Ecto neural progenitor cell (in vitro differentiated cells): ENCODE measurements at regions not wholly inside any gene's neighbourhood (a gene's known extent, or its start where the extent isn't known, plus 50 kb on each side); places are given as distances from the start of the nearest gene placed in this dataset.

ENCODE experiments used
- DNase-seq: peaks from one replicate; pipeline ENCODE4 v3.0.0-alpha.2; 2018; ENCODE audit warnings: low spot score

DNA sequence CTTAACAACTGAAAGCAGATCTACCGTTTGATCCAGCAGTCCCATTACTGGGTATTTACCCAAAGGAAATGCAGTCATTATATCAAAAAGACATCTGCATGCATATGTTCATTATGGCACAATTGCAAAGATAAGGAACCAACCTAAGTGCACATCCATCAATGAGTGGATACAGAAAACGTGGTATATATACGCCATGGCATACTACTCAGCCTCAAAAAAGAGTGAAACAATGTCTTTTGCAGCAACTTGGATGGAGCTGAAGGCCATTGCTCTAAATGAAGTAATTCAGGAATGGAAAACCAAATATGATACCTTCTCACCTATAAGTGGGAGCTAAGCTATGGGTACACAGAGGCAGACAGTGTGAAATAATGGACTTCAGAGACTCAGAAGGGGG is 169.3 kb downstream of the ZBTB18 start:
- DNase-seq = no peak

DNA sequence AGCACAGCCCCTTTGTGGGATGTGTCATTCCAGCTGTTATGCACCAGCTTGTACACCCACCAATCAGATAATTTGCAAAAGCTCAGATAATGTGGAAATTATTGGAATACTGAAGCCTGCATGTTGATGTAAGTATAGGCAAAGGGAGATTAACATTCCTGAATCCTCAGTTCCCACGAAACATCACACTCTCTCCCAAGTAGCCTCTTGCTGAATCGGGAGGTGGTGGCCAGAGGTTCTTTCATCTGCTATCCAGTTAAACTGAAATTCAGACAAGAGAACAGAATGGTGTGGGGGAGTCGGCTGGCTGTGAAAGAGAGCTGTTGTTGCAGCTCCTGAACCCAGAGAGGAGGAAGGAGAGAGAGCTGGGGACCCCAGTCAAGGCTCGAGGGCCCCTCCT is 170.9 kb downstream of the ZBTB18 start:
- no peak for DNase-seq

DNA sequence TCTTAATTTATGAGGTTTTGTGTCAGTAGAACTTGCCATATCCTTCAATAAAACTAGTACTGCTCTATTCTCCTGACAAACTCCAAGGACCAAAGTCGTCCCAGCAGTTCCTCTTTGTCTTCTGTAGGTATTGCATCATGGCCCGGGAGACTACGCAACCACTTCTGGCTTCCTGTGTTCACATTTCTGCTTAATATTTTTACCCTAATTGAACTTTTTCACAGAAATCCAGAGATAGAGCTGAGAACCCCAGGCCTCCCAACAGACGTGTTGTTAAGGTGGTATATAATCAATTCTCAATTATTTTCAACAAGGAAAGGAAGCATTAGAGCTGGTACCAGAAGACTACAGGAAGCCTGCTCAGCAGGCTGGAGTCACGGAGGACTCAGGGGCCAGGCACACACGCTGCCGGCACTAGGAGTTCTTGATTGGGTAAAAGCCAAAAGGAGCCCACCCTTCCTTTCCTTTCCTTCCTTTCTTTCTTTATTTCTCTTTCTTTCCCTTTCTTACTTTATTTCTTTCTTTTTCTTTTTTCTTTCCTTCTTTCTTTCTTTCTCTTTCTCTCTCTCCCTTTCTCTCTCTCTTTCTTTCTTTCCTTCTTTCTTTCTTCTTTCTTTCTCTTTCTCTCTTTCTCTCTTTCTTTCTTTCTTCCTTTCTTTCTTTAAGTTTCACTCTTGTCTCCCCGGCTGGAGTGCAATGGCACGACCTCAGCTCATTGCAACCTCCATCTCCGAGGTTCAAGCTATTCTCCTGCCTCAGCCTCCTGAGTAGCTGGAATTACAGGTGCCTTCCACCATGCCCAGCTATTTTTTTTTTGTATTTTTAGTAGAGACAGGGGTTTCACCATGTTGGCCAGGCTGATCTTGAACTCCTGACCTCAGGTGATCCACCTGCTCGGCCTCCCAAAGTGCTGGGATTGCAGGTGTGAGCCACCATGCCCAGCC is 173.7 kb downstream of the ZBTB18 start:
- no peak for DNase-seq

DNA sequence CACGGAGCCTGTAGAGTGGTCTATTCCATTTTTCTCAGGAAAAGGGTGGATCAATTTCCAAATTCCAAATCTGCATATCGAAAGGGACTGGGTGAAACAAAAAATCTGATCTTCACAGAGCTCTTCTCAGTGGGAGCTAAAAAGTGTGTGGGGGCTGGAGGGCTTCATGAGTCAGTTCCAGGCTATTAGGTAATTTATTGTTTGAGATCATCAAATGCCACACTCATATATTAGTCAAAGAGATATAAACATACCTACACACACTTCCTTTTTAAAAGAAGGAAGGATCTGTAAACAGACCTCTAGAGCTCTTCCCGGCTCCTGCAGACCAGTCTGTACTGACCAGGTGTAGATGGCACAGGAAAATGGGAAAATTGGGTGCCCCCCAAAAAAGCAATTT is 175.4 kb downstream of the ZBTB18 start:
- no peak for DNase-seq

DNA sequence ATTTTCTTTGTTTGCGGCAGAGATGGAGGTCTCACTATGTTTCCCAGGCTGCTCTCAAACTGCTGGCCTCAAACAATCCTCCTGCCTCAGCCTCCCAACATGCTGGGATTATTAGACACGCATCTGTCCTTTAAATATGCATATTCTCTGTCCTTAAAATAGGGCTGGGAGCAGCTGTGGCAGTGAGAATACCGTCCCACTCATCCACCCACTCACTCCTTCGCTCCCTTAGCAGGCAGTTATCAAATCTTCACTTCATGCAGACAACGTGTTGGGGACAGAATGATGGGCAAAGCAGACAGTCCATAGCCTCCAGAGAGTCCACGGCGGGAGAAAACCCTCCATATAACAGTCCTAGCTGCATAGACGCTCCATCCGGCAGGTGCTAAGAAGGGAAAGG is 179.4 kb downstream of the ZBTB18 start:
- DNase-seq = no peak

DNA sequence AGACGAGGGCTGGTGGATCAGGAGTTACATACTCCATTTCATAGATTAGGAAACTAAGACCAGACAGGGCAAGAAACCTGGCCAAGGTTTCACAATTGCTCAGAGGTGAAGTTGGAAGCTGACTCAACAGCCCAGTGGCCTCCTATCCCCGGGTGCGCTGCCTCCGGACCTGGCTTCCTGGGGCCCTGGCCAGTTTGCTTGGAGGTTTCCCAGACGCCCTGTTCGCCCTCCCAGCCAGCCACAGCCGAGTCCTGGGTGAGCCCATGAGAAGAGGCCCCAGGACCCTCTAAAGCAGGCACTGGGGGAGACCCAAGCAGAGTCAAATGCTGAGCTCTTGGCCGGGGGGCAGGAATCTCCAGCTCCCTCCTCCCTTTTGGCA is 180.1 kb downstream of the ZBTB18 start:
- DNase-seq = no peak

DNA sequence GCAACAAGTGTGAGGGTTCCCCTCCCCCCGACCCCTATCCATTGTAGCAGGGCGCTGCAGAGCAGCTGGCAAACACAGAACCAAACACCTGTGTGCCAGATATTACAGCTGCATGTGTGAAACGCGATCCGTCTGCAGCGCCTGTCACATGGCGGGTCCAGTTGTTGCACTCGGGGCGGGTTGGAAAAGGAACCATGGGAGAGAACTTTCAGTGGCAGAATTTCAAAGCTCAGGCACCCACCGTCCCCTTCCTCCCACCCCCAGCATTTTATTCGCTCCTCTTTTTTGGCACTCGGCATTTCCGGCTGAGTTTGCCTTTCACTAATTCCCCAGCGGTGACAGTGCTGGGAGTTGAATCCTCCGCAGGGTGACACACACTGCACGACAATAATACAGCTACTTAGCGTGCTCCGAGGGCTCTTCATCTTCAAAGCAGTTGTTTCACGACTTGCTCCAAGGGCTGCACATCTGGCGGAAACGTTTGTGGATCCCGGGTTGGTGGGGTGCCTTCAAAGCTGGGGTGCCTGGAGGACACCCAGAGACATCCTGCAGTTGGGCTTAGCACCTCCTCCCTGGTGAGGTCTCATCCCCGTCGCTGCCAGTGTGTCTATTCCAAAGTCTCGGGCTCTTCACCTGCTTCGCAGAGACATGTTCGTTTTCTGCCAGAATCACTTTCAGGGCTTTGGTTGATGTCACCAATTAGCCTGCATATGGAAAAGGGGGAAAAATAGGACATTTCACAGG is 180.7 kb downstream of the ZBTB18 start:
- DNase-seq = no peak

DNA sequence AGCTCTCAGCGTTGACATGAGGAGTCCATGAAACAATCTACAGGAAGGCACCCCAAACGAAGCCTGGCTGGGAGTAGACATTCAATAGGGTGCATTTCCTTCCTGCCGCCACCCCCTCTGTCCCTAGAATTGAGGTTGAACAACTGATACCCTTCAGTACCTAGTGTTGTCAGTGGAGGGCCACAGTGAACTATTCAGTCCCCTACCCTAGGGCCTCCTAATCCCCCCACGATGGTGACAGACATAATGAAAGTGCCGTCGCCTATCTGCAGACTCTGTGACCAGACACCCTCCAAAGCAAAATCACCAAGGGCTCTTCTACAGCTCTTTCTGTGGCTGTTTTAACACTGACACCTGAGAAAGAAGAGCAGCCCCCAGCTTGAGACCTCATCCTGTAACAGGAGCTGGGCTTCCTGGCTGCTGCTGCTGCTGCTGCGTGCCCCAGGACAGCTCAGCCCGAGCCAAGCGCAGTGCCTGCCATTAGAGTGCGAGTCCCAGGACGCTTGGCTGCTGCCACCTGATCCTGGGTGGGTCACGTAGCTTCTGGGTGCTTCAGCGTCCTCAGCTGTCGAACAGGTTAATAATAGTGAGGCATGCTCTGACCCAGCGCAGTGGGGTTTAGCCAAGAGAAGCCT is 183.0 kb downstream of the ZBTB18 start:
- DNase-seq = no peak

DNA sequence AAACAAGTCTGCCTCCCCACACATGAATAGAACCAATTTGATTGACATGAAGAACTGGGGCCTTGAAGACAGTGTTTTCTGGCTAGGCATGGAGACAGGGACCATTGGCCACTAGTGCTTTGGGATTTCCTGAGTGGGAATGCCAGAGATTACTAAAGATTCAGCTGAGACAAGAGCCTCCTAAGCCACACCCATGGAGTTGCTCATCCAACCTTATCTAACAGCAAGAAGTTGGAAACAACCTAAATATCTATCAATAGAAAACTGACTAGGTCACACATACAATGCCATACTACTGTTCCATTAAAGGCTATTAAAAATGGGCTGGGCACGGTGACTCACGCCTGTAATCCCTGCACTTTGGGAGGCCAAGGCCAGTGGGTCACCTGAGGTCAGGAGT is 184.1 kb downstream of the ZBTB18 start:
- no peak for DNase-seq

DNA sequence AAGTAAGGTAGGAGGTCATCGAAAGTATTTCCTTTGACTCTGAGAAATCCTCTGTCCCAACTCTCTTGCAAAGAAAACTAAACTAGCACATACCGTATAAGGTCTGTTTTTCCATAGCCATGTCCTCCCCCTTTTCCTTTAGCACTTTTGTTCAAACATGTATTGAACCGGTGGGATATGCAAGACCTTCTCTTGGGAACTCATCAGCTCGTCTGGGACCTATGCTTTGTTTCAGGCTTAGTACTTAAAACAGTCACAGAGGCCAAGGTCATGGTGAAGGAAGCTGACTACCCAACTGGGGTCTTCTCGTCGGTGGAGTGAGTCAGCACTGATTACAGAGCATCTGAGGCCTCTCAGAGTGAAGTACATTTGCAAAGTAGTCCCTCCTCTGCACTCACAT is 185.0 kb downstream of the ZBTB18 start:
- no peak for DNase-seq

DNA sequence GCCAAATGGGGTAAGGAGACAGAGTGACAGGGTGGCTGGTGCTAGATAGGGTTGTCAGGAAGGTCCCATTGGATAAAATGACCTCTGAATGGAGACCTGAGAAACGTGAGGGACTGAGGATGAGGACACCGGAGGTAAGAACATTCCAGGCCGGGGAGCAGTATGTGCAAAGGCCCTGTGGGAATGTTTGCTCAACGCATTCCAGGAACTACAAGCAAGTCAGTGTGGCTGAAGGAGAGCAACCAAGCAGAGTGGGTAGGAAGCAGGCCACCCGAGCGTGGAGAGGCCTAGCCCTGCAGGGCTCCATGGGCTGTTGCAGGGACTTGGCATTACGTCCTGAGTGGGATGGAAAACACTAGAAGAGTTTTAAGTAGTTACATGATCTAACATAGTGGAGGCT is 185.6 kb downstream of the ZBTB18 start:
- no peak for DNase-seq

DNA sequence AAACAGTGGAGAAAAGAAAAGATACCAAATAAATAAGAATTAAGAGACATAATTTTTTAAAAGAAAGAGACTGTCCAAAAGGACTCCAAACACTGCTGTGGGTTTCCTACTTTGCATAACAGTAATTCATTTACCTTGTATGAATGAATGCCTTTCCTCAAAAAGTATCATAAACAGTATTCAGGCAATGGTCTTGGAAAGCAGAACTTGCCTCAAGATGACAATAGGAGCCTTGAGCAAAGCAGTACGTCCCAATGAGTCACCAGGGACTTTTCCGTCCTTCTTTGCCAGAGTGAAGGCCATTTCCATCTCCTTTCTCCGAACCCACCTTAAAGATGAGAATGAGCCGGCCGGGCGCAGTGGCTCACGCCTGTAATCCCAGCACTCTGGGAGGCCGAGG is 186.4 kb downstream of the ZBTB18 start:
- no peak for DNase-seq

DNA sequence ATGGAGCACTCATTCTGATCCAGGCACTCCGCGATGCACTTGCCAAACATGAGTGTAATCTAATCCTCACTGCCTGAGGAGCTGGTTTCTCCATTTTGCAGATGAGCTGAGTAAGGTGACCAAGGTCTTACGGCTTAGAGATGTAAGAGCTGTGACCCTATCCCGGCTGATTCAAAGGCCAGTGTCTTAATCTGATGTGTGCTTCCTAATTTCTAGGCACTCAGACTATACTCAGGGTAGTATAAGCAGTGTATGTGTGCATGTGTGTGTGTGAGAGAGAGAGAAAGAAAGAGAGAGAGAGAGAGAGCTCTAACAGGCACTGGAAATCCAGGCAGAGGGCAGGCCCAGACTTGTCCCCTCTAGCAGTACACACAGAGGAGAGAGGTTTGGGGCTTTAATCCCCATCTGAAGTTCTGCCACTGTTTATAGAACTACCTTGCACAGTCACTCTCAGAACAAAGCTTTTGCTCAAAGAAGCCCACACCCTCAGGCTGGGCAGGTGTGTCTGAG is 188.2 kb downstream of the ZBTB18 start:
- no peak for DNase-seq

DNA sequence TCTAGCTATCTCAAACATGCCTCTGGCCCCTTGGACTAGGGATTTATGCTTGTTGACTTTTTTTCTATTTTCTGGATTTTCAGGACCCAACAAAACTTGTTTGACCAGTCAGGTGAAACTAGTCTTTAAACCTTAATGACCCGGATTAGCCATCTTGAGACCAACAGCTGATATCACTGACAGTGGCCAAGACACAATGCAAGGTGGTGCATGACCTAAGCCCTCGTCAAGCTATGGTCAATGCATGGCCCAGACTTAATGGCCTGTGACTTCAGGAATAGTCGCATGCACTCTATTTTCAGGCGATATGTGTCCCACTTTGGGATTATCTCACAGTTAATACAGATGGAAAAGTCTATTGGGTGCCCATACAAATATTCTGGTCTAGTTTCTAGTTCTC is 190.4 kb downstream of the ZBTB18 start:
- DNase-seq = no peak

DNA sequence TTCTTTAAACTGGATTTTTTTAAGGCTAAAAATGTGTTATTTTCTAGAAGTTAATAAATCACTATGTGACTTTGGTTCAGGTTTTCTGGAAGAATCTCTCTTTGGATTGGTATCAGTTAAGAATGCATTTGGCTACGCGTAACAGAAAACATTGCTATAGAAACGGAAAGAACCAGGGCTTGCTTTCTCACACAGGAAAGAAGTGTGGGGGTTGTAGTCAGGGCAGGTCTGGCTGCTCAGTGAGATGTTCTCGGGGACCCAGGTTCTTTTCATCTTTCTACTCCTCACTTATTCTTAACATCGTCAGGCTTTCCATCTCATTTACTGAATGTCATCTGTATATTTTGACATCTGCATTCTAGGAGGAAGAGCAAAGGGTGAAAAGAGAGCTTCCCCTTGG is 191.4 kb downstream of the ZBTB18 start:
- DNase-seq = no peak

DNA sequence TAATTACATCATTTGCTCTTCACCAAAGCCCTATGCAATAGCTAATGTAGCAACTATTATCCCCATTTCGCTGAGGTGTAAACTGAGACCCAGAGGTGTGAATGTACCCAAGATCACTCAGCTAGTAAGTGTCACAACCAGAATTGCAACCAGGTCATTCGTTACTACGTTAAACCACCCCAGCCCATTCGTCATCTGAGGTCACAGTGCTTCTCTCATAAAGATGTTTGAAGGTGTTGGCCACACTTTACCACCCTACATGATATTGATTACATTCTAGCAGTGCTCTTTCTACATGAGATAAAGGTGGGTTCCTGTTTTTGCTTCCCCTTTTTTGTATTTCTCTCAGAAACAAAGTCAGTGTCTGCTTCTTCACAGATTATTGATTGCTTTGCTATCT is 195.3 kb downstream of the ZBTB18 start:
- DNase-seq = no peak

DNA sequence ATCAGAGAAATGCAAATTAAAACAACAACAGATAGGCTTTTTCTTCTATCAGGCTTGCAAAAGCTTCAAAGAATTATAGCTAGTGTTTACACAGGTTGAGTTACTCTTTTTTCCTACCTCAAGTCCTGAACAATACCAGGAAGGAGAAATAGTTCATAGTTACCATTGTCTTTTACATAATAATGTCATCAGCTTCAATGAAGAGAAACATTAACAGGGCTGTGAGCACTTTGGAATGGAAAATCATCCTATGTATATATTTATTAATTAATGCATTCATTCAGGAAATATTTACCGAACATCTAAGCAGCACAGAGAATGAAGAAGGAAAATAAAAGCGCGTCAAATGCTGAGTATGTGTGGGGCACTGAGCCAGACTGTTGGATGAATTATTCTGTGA is 197.3 kb downstream of the ZBTB18 start:
- DNase-seq = no peak

DNA sequence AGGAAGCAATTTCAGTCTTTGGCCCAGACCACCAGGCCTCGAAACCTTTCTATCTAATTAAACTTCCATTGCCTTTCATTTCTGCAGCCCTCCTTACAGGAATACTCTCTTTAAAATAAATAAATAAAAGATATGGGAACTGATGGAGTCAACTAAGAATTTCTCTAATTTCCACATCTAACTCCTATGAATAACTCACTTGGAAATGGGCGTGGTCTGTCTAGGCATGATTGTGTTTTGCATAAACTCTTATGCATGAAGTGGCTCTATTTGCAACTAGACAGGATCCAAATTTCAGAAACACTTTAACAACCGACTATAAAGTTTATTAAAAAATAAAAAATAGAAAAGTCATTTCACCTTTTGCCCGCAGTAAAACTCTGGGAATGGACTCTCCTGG is 199.5 kb downstream of the ADSS2 start:
- DNase-seq = no peak

DNA sequence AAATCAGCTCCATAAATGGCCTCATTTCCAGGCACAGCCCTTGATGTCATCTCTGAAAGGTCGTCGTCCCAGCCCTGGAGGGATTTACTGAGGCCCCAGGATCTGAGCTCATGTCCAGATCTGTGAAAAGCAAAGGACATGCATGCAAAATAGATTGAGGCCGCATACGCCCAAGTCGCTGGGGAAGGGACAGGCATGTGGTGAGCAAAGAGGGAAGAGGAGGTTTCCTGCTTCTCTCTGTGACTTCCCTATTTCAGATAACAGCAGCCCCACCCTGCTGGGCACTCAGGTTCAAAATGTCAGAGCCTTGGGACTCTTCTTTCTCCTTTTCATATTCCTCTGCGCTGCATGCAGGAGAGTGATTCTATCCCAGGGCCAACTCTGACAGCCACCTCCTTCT is 197.2 kb downstream of the ADSS2 start:
- no peak for DNase-seq

DNA sequence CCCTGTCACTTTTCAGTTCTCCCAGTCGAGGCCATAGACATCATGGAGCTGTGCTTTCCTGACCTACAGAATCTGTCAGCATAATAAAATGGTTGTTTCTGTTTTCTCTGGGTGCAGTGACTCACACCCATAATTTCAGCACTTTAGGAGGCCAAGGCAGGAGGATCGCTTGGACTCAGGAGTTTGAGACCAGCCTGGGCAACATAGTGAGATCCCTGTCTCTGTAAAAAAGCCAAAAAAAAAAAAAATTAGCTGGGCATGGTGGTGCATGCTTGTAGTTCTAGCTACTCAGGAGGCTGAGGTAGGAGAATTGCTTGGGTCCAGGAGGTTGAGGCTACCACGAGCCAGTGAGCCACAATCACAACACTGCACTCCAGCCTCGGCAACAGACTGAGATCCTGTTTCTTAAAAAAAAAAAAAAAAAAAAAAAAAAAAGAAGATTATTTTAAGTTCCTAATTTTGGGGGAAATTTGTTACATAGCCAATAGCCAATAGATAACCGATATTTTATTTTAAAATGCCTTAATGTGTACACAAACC is 196.2 kb downstream of the ADSS2 start:
- DNase-seq = no peak

DNA sequence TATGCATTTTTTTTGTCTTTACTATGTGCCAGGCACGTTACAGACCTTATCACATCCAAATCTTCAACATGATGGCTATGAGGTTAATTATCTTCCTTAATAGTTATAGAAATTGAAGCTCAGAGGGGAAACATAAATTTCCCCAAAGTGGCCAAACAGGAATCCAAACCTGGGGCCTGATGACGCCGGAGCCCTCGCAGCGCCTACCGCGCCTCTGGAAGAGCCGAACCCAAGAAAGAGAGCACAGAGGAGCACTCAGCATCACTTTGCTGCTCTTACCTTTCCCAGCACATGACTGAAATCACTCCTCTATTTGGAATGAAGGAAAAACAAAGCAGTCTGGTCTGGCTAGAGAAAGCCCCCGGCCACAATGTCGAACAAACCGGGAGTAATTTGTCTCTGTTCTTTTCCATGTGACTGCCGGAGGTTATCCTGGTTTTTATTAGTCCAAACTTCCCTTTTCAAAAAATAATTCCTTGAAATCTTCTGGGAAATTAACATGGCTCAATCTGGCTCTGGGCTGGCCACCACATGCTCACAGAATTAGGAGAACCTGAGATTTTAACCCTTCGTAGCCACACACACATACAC is 195.5 kb downstream of the ADSS2 start:
- DNase-seq = no peak

DNA sequence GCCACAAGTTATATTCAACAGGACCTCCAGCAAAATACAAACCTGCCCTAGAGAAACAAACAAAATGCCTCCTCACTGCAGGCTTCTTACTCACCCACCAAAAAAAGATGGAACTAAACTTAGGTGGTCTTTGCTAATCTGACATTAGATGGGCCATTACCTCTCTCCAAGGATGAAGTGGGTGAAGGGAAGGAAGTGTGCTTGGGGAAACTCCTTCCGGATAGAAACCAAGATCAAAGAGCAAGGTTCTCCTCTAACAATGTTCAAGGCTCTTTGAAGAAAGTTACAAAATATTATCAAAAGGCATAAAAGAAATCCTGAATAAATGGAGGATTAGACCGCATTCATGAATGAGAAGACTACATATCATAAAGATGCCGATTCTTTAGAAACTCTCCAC is 187.5 kb downstream of the ADSS2 start:
- DNase-seq = no peak
